Sigmoid colon (tissue), 6 donors: ENCODE measurements at regions not wholly inside any gene's neighbourhood (a gene's known extent, or its start where the extent isn't known, plus 50 kb on each side); places are given as distances from the start of the nearest gene placed in this dataset.

Source experiments
- DNase-seq: peaks from one replicate; pipeline ENCODE4 v3.0.0-alpha.2; 2019
- H3K27ac ChIP-seq, 4 donors: fragments of 200-600 bp; sonication (generic); one replicate each; pipeline ENCODE4 v1.5.1; 2016 to 2019; ENCODE audit warnings: mild to moderate bottlenecking in 1 of 4
- H3K27me3 ChIP-seq, 3 donors: fragments of 200-600 bp; sonication (generic); one replicate each; pipeline ENCODE4 v1.5.1; 2019; ENCODE audit warnings: mild to moderate bottlenecking in 1 of 3
- H3K36me3 ChIP-seq, 4 donors: fragments of 200-600 bp; sonication (generic); one replicate each; pipeline ENCODE4 v1.5.1; 2016 to 2019
- H3K4me1 ChIP-seq, 4 donors: fragments of 200-600 bp; sonication (generic); one replicate each; pipeline ENCODE4 v1.5.1; 2017 to 2019
- H3K4me3 ChIP-seq, 4 donors: fragments of 200-600 bp; sonication (generic); one replicate each; pipeline ENCODE4 v1.5.1; 2017 to 2019; ENCODE audit warnings: mild to moderate bottlenecking in 2 of 4, moderate library complexity in 1 of 4
- H3K9me3 ChIP-seq, 4 donors: fragments of 200-600 bp in 3 of 4; sonication (generic) in 3 of 4; one replicate each; pipeline versions ENCODE4 v1.5.1 to v1.6.1; 2013 to 2019
- CTCF ChIP-seq, 4 experiments: fragments of 450-650 bp in 3 of 4; fragments of 200-600 bp in 1 of 4; IDR thresholded peaks; one replicate each; pipeline ENCODE4 v1.5.1; 2016 to 2019; ENCODE audit warnings: antibody characterized with exemption in 4 of 4, mild to moderate bottlenecking in 3 of 4, moderate library complexity in 2 of 4
- EP300 ChIP-seq, 4 donors: sonication (generic); formaldehyde crosslinking; IDR thresholded peaks; one replicate each; pipeline ENCODE4 v1.6.1; 2017; ENCODE audit warnings: antibody characterized with exemption in 4 of 4
- POLR2A ChIP-seq, 2 donors: fragments of 450-650 bp; IDR thresholded peaks; one replicate each; pipeline ENCODE4 v1.6.1; 2016; ENCODE audit warnings: antibody characterized with exemption in 2 of 2, mild to moderate bottlenecking in 2 of 2, moderate library complexity in 2 of 2
- POLR2AphosphoS5 ChIP-seq, 4 donors: sonication (generic); formaldehyde crosslinking; IDR thresholded peaks; one replicate each; pipeline ENCODE4 v1.6.1; 2017; ENCODE audit warnings: antibody characterized with exemption in 4 of 4
- WGBS, 2 donors: extraction: QIAGEN DNeasy Blood & Tissue Kit; methylation state at CpG; one replicate each; pipeline ENCODE4 v1.1.7; 2013; 5-methylcytosine and 5-hydroxymethylcytosine counted together
- intact Hi-C: fragments of 100-400 bp; cut with DNase I; formaldehyde crosslinking; loops from one replicate; pipeline ENCODE4 v1.15.1; 2023
- donor health status: healthy with polysubstance abuse.
- donor health status: healthy.

GRCh38 chr6:92507552-92507951 is 911.8 kb downstream of the EPHA7 start:
- no peaks in the 10 kb centered on the region for H3K36me3 ChIP-seq
- intact Hi-C loops, result no loop called here
- H3K27me3 ChIP-seq, result no peaks in the 10 kb centered on the region
- H3K9me3 ChIP-seq, result peaks cover 0 to 6% (median 2%) of the 10 kb centered on the region in 4 donors
- no peak overlapping the region for H3K4me3 ChIP-seq
- no peak for DNase-seq
- H3K4me1 ChIP-seq, result no peaks in the 10 kb centered on the region
- WGBS, 2 donors, result 89 to 92% methylated on average over 3 of the region's 3 CpGs
- TF ChIP-seq CTCF (IDR thresholded peaks at IDR 0.05), result no peak
- TF ChIP-seq EP300 (IDR thresholded peaks at IDR 0.05), result no peak
- TF ChIP-seq POLR2A (IDR thresholded peaks at IDR 0.05), result no peak
- no peak for TF ChIP-seq POLR2AphosphoS5 (IDR thresholded peaks at IDR 0.05)
- H3K27ac ChIP-seq, result no peak overlapping the region

GRCh38 chr6:92504509-92504908 is 914.9 kb downstream of the EPHA7 start:
- no peak for DNase-seq
- Histone ChIP-seq H3K36me3 (no peaks in the 10 kb centered on the region), H3K9me3 (no peaks in the 10 kb centered on the region), H3K4me1 (no peaks in the 10 kb centered on the region), H3K27me3 (no peaks in the 10 kb centered on the region), H3K27ac (no peak overlapping the region), H3K4me3 (no peak overlapping the region)
- intact Hi-C loops, result no loop called here
- TF ChIP-seq CTCF (IDR thresholded peaks at IDR 0.05) (no peak), POLR2AphosphoS5 (IDR thresholded peaks at IDR 0.05) (no peak), POLR2A (IDR thresholded peaks at IDR 0.05) (no peak), EP300 (IDR thresholded peaks at IDR 0.05) (no peak)

DNA sequence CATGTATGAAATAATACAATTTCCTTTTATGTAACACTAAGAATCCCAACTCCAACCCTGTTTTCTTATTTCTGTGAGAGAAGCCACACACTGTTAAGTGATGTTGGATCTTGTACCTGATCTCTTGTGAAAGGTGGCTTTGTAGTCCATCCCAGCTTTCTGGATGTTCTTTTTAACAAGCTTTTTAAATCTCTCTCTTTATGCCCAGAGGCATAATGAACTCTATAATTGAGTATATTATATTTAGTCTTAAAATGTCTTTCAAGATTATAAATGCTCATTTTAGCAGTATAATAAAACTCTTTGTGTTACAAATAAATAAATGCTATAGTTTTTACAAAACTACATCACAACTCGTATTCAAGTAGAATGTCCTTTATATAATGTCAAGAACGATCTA is 922.1 kb downstream of the EPHA7 start:
- H3K27me3 ChIP-seq, result no peaks in the 10 kb centered on the region
- H3K36me3 ChIP-seq, result no peaks in the 10 kb centered on the region
- 70 to 72% methylated on average over 2 of the region's 2 CpGs for WGBS, 2 donors
- no peak for DNase-seq
- intact Hi-C loops, result no loop called here
- no peak overlapping the region for H3K27ac ChIP-seq
- no peaks in the 10 kb centered on the region for H3K9me3 ChIP-seq
- TF ChIP-seq POLR2AphosphoS5 (IDR thresholded peaks at IDR 0.05) (no peak), CTCF (IDR thresholded peaks at IDR 0.05) (no peak)
- no peaks in the 10 kb centered on the region for H3K4me1 ChIP-seq
- H3K4me3 ChIP-seq, result no peak overlapping the region

DNA sequence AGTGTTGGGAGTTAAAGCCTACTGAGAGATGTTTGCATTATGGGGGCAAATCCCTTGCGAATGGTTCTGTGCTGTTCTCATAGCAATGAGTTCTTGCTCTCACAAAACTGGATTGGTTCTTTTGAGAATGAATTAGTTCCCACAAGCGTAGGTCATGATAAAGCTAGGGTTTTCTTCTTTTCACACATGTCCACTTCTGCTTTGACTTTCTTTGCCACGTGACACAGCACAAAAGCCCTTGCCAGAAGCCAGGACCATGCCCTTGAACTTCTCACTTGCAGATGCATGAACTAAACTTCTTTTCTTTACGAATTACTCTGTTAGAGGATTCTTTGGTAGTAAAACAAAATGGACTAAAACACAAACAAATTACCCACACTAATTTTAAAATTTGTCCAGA is 922.8 kb downstream of the EPHA7 start:
- H3K27ac ChIP-seq, result no peak overlapping the region
- no peaks in the 10 kb centered on the region for H3K9me3 ChIP-seq
- TF ChIP-seq POLR2AphosphoS5 (IDR thresholded peaks at IDR 0.05), result no peak
- no peak for TF ChIP-seq EP300 (IDR thresholded peaks at IDR 0.05)
- TF ChIP-seq CTCF (IDR thresholded peaks at IDR 0.05), result no peak
- no peak for TF ChIP-seq POLR2A (IDR thresholded peaks at IDR 0.05)
- H3K27me3 ChIP-seq, result no peaks in the 10 kb centered on the region
- intact Hi-C loops, result no loop called here
- WGBS, 2 donors, result 63 to 79% methylated on average over 4 of the region's 4 CpGs
- no peaks in the 10 kb centered on the region for H3K36me3 ChIP-seq
- no peak for DNase-seq
- H3K4me1 ChIP-seq, result no peaks in the 10 kb centered on the region
- H3K4me3 ChIP-seq, result no peak overlapping the region

DNA sequence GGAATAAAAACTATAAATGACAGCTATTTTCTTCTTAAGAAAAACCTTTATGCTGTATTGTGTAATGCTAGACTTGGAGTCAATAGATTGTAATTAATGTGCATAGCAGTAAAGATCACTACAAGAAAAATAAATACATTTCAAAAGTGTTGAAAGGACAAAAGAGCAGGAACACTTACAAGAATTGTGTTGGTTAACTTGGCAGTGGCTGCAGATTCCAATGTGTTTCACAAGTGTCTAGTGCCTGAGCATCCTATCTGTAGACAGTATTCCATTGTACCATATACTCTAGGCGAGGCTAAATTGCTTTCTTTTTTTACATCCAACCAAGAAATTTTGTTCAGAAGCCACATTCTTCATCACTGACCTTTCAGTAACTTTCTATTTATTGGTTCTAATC is 924.1 kb downstream of the EPHA7 start:
- TF ChIP-seq POLR2A (IDR thresholded peaks at IDR 0.05) (no peak), CTCF (IDR thresholded peaks at IDR 0.05) (no peak), EP300 (IDR thresholded peaks at IDR 0.05) (no peak)
- Histone ChIP-seq H3K27ac (no peak overlapping the region), H3K4me1 (no peaks in the 10 kb centered on the region), H3K27me3 (no peaks in the 10 kb centered on the region), H3K36me3 (no peaks in the 10 kb centered on the region), H3K4me3 (no peak overlapping the region), H3K9me3 (no peaks in the 10 kb centered on the region)
- no peak for DNase-seq
- 40 to 70% methylated on average over 1 of the region's 1 CpG for WGBS, 2 donors
- intact Hi-C loops, result no loop called here
